Renal cortical epithelial cell (primary cell): ENCODE measurements at regions not wholly inside any gene's neighbourhood (a gene's known extent, or its start where the extent isn't known, plus 50 kb on each side); places are given as distances from the start of the nearest gene placed in this dataset.

Experiments used
- DNase-seq: peaks from one replicate; pipeline ENCODE4 v3.0.0-alpha.2; 2011; ENCODE audit warnings: low read depth

GRCh38 chr18:22253676-22254075, 84.3 kb downstream of the GATA6 start:
- DNase-seq: no peak

- DNase-seq: no peak
These were observed 83.8 kb downstream of the GATA6 start for GRCh38 chr18:22253156-22253555.
